HG02870 (cell line): ENCODE measurements at regions not wholly inside any gene's neighbourhood (a gene's known extent, or its start where the extent isn't known, plus 50 kb on each side); places are given as distances from the start of the nearest gene placed in this dataset.

Source experiments
- ATAC-seq: cut with Tn5 transposase; IDR thresholded peaks from one replicate; pipeline ENCODE4 v1.9.1; 2021; ENCODE audit warnings: mild to moderate bottlenecking, moderate library complexity; ENCODE audit not compliant: unreplicated experiment

DNA sequence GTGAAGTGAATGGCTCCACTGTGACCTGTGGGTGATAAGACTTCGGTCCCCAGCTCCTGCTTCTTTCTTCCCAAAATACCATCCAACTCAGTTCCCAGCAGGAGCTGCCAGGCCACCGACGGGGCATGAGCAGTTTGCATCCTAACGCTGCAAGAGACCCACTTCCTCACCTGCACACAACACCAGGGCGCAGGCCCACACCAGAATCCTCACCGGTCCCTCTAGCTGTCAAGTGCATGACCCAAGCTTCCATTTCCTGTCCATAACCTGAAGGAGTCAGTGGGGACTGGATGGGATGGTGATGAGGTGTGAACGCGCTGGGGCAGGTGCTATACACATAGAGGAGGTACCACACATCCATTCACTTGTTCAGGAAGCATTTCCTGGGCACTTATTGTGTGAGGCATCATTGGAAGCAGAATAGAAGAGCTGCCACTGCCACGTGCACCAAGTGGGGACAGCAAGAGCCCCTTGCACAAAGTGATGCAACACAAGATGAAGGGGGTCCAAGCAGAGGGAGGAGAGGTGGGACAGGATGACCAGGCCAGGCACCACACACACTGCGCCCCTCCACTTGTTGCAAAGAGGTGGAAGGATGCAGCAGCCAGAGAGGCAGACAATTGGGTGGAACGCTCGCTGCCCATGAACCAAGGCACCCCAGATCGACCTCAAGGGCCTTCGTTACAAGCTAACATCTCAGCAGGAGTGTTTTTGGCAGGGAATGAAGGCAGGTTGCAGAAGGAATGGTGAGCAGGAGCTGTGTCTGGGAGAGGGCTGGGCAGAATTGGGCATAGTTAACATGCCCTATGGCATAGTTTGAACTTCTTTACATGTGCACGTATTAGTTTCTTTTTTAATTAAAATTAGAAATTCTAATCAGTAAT lies 605.8 kb upstream of the MGMT start:
- ATAC-seq = no peak

DNA sequence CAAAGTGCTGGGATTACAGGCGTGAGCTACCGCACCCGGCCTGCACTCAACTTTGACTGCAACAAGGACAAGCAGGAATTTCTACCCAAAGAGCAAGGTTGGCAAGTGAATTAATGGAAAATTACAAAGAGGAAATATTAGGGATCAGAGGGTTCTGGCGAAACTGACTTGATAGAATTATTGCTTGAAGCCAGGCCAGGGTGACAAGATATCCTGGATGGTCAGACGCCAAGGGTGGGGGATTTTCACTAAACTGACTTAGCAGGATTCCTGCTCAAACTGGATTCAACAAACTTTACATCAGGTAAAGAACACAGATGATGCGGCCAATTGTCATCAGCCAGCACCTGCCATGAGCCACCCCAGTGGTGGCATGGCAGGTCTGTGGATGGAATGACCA lies 603.6 kb upstream of the MGMT start:
- no peak for ATAC-seq

DNA sequence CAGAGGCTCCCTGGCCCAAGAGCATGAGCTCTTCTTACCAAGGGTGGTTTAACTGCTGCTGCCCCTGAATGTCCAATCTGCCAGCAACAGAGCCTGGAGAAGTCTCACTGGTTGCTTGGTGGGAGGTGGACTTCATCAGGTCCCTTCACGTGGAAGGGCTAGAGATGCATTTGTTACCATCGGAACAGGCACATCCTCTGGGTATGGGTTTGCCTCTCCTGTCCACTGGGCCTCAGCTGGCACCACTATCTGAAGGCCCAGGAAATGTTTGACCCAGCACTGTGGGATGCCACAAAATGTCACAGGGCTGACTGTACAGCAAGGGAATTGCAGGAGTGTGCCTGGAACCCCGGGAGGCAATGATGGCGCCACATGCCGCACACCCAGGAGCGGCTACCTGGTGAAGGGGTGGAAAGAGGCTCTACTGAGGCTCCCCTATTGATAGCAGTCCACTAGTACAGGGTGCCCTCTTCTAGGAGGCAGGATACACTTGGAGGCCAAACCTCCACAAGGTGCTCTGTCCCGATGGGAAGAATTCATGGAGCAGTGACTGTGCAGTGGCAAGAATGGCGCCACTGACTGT lies 603.1 kb upstream of the MGMT start:
- no peak for ATAC-seq

DNA sequence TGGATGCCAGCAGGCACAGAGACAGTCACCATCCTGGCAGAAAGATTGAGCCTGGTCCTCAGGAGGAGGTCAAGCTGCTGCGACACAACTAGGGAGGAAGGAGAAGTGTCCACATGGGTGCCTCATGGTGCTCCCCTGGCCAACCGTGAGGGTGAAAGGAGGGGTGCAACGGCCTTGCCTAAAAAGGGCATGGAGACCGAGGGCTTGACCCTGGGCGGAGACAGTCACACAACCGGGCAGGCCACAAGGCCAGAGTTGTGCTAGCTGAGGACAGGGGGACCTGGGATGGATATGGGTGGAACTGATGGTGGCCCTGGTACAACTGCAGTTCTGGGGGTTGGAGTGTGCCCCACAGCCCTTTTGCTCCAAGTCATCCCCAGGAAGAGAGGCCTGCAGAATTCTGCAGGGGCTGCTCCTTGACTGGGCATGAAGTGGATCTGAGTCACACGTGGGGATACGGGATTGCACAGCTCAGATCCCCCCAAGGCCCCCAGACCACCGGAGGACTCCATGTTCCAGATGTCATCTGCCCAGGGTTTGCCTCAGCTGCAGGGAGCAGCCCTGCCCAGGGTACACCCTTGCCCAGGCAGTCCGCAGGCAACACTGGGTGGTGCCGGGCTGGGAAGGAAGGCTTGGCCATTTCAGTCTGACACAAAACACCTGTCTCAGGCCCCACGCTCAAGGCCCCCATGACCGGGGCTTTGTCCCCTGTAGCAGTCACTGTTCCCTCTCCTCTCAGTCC lies 602.3 kb upstream of the MGMT start:
- ATAC-seq = no peak

DNA sequence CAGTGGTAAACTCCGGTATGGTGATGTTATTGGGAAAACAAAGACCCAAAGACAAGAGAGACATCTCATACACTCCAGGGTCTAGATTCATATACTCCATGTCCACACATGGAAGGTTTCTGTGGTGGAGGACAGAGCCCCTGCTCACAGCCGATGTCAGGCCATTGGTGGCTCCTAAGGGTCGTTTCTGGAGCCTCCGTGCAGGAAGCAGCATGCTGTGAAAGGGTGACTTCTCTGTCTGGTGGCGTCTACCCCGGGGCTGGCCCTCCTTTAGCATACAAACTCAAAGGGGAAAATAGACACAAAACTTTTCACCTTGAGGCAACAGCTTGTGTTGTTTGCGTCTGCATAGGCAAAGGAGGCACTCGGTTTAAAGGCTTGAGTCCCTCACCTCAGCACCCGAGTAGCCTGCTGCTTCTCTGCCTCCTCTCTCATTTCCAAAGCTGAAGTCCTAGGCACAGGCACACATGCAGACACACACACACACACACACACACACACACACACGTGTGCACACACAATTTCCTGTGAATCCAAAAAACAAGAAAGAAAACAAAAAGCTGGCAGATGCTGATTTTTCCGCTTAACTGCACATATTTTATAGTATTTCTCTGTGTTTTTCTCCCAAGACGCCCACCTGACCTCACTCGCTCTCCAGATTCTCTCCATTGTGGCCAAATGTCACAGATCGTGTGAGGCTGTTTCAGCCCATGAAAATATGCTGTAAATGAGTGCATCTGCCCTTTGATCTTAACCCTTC lies 601.4 kb upstream of the MGMT start:
- no peak for ATAC-seq

DNA sequence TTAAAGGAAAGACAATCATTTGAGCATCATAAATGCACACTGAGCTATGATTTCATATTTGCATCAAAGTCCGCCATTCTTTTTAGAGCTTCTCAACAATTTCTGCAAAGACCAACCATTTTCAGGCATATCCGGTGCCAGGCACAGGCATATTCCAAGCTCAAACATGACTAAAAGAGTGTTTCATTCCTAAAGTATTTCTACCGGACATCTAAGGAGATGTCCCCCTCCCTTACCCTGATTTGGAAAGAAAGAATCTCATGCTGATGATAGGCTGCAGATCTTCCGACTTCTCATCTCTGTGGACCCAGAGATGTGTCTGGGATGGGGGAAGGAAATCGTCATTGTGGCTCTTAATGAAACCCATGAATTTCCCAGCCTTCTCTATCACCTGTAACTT lies 600.5 kb upstream of the MGMT start:
- ATAC-seq = no peak

DNA sequence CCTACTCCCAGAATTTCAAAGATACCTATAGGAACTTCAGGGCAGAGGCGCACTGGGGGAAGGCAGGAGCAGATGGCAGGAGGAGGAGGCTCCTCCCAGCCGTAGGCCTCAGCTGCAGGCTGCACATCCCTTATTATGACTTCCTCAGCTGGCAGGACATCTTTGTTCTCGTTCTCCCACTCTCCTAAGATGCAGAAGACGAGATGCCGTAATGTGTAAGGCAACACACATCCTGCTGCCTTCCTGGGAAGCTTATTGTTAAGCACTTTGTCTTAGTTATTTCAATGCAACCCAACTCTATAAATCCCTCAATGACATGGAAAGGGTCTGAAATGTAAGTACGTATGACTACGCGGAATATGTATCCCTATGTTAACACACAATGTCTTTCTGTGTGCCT lies 599.8 kb upstream of the MGMT start:
- ATAC-seq = no peak

DNA sequence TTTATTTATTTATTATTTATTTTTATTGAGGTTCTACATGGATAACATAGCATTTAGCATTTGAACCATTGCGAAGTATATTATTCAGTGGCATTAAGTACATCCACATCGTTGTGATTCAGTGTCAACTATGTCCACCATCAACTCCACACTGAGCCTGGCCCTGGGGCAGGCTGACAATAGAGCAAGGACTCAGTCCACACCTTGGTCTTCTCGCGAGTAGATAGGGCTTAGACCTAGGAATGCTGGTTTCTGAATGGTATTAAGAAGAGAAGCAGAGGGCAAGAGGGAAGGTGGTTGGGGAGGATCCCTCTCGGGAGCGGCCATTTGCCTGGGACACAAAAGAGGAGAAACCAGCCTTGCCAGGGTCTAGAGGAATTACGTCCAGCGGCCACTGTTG lies 599.2 kb upstream of the MGMT start:
- no peak for ATAC-seq

DNA sequence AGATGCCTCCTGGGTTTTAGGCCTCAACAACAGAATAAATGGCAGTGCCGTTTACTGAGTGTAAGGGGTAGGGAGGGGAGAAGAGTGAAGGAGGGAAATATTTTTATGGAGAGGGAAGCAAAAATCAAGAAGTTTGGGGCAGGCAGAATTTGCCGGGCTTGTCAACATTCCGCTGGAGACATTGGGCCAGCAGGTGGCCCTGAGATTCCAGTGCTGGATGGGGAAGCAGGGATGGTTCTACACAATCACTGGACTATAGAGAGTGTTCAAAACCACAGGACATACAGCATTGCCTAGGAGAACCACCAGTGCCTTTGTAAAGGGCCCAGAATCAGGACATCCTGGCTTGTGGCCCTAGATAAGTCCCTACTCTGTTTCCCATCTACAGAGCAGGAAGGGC lies 598.6 kb upstream of the MGMT start:
- no peak for ATAC-seq

DNA sequence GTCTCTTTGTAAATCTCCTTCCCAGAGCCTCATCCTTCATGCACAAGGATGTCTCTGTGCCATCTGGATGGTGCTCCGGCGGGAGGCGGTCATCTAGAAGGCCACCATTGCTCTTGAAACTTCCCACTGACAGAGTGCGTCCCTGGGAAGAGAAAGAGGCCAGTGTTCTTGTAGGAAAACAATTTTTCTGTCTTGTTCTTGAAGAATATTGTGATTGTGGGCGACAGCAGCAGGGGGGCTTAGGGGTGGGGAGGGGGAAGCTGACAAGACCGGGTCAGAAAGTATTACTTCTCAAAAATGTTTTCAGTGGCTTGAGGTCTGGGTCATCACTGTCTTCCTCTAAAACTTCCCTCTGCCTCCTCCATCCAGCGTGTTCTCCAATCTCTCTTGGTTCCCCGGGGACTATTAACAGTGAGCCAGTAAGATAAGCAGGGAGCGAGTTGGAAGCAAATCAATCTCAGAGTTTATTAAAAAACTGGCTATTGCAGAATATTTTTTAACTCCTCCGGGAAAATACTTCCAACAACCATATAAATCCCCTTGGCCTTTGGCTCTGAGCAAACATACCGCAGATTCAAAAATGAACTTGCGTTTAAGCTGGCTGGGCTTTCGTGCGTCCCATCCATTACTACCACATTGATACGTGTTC lies 597.8 kb upstream of the MGMT start:
- ATAC-seq = no peak

DNA sequence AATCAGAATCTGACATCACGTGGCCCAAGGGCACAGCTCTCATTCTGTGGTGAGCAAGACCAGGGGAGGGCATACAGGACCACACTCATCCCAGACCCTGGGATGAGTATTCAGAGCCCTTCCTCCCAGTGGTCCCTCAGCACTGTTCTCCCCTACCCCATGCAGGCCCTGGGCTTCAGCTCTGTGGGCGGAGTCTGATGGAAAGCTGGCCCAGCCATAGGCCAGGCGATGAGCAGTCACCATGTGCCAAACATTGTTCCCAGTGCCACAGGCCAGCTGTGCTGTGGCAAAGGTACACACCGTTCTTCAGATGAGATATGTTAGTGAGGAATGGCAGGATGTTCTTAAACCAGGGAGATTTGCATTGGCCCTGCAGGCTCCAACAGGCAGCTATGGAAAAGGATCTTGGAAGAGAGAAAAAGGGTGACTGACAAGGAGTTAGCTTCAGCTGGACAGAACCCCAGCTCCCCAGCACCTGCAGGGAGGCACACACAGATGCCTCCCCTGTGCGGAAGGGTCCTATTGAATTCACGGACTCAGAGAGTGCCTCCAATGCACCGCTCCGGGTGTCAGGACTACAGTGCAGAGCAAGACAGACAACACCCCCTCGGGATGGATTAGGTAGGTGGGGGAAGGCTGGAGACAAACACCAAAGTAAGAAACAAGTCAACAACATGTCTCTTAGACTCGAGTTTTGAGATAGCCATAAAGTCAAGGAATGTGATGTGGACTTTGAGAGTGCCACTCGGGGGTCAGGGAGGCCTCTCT lies 596.0 kb upstream of the MGMT start:
- ATAC-seq = no peak

DNA sequence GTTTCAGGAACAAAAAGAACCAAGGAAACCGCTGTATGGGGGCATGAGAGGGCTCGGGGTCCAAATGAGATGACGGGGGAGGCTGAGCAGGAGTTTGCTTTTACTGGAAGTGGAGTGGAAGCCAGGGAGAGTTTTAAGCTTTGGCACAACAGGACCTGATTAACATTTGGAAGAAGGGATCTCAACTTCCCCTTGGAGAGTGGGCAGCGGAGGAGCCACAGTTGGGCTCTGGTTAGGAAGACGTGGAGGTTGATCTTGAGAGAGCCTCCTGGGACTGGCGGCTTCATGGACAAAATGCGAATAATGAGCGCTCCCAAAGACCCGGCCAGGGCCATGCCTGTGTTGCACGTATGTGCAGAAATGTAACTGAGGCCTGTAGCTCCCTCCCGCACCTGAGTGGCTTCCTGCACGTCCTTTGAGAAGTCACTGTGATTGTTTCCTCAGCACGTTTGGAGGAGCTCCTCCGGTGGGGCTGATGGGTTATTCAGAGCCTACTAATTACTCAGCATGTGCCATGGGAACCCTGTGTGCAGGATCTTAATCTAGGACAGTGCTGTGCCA lies 595.3 kb upstream of the MGMT start:
- ATAC-seq = no peak

DNA sequence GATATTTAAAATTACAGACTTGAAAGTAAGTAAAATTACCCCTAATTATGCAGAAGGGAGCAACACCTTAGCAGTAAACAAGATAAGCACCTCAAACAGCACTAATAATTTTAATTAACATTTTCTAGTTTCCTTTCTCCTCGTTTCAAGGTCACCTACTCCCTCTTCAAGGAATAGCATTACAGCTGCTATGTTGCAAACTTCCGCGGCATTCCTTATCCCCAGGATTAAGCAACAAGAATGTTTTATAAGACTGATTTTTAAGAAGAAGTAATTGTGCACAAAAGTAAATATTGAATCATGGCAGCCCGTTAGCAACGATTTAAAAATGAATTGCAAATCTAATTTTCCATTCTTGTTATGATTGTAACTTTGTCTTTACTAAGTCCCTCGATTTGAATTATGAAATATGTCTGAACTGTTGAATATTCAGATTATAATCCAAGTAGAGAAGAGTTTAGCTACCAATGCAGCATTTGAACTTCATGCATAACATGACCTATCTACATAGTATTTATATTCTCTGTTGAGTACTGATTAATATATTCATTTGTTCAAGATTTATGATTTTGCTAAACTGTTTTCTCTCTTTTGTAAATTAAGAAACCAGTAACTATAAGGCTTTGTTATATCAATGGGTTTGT lies 593.5 kb upstream of the MGMT start:
- ATAC-seq = no peak

DNA sequence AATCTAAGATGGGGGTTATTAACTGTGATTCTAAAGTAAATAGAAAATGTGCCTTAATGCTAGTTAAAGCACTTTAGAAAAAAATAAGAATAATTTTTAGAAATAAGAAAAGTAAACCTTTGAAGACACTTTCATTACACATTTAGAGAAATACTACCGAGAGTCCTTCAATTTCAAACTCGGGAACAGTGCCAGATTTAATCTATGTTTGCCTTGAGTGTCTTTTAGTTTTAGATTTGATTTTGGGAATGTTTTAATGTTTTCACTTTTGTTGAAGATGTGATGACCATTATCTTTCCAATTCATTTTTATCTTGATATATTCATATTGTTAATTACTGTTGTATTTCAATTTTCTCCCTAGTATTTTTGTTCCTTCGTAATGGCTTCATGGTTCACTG lies 592.7 kb upstream of the MGMT start:
- no peak for ATAC-seq

DNA sequence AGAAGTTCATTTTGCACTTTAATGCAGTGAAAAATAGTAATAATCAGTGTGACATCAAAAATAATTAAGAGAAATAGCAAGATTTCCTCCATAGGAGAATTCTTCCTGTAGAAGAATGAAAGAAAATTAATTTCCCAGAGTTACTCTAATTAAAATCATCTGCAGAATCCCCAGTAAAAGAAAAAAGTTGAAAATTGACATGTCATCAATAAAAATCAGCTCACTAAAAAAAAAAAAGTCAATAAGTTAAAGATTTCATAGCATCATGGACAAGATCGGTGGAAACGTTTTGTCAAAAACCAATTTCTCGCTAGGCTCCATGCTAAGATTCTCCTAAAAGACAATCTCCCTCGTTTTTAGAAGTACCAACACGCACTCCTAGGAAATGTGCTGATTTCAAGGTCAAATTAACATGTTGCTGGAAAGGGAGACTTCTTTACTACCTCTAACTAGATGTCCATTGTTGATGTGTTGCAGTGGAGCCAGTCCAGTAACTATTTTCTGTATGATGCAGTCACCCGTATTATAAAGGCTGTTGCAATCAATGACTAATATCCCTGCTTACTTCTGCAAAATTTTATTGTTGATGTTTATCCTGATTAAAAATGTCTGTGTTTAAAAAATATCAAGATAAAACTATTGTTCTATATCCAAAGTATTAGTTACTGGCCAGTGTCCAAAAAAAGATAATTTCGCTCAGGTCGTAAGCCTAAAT lies 591.9 kb upstream of the MGMT start:
- ATAC-seq = no peak

DNA sequence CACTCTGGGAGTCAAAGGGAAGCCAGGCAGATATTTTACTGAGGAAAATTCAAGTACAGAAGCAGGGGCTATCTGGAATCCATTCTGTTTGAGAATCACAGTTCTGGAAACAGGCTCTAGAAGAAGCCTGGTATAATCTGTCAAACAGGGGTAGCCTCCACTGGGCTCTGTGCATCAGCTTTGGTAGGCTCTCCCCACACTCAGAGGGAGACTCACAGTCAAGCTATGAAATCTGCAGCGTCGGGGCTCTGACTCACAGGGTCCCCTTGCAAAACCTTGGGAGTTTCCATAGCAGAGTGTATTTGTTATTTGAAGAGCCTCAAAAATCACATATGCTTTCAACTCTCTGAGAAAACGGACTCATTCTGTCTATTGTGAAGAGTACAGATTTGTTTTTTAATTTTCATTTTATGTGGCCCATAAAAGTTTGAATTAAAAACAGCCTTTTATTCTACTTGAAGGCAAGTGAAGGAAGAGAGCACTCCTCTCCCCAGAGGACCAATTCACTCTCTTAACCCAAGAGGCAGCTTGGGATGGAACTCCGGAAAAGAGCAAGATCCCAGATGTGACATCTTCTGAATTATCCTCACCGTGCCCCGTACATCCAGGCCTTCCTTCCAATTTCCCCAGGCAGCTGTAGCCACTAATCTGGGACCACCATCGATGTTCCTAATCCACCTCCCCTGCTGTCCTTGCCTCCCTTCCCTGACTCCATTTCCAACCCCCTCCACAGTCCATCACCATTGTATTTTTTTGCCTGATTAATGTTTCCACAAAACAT lies 590.9 kb upstream of the MGMT start:
- ATAC-seq = no peak

DNA sequence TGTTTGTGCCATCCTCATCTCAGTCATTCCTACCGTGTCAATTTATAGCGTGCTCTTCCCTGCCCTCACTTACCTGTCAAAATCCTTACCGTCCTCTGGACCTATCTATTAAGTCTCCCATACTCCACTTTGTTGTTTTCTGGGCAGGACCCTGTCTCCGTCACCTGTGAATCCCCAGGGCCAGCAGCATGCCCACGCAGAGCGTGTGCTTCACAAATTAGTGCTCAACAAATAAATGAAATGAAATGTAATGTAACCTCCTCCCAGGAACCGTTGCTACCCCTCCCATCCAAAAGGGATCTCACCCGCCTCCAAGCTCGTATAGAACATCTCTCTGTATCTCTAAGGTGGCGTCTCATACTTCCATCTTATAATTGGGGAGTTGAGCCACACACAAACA lies 589.9 kb upstream of the MGMT start:
- ATAC-seq = no peak

DNA sequence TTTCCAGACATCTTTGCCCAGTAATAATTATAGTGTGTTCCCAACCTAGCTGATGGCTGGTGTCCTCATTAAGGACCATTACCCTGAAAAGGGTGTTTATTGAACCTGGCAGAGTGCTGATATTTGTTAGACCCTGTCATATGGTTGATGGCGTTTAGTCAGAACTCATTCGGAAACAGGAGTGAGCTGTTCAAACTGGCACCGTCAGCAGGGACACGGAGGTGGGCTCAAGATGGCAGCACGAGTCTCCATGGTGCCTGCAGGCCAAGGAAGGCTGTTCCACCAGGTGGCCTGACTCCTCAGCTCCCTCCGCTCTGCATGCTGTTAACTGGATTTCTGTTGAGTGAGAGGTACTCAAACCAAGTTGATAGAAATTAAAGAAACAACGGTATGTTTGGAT lies 589.1 kb upstream of the MGMT start:
- ATAC-seq = no peak
